H9 (cell line): ENCODE measurements at regions not wholly inside any gene's neighbourhood (a gene's known extent, or its start where the extent isn't known, plus 50 kb on each side); places are given as distances from the start of the nearest gene placed in this dataset.

Experiments used
- DNase-seq: peaks from one replicate; pipeline ENCODE4 v3.0.0-alpha.2; 2017
- H2AFZ ChIP-seq: one replicate; pipeline ENCODE4 v1.6.1; 2013; ENCODE audit warnings: mild to moderate bottlenecking, low read length, control low read depth, moderate library complexity
- H2AK5ac ChIP-seq: 2 replicates; pipeline ENCODE4 v1.6.1; 2013; ENCODE audit warnings: low read length, control low read depth, mixed read lengths; ENCODE audit not compliant: insufficient read length
- H2BK120ac ChIP-seq: one replicate; pipeline ENCODE4 v1.6.1; 2013; ENCODE audit warnings: low read depth, mild to moderate bottlenecking, low read length, control low read depth, inconsistent platforms; ENCODE audit not compliant: poor library complexity, severe bottlenecking
- H2BK12ac ChIP-seq: 2 replicates; pipeline ENCODE4 v1.6.1; 2013; ENCODE audit warnings: low read length, control low read depth, mixed read lengths, low read depth; ENCODE audit not compliant: insufficient read length
- H2BK15ac ChIP-seq: 2 replicates; pipeline ENCODE4 v1.6.1; 2013; ENCODE audit warnings: low read depth, low read length, control low read depth
- H2BK20ac ChIP-seq: one replicate; pipeline ENCODE4 v1.6.1; 2013; ENCODE audit warnings: low read depth, mild to moderate bottlenecking, low read length, control low read depth, inconsistent platforms; ENCODE audit not compliant: poor library complexity, severe bottlenecking
- H2BK5ac ChIP-seq: 2 replicates; pipeline ENCODE4 v1.6.1; 2013; ENCODE audit warnings: low read length, control low read depth, mixed read lengths; ENCODE audit not compliant: insufficient read length
- H3K14ac ChIP-seq: 2 replicates; pipeline ENCODE4 v1.6.1; 2013; ENCODE audit warnings: low read length, control low read depth; ENCODE audit not compliant: insufficient read depth
- H3K18ac ChIP-seq: 2 replicates; pipeline ENCODE4 v1.6.1; 2013; ENCODE audit warnings: low read depth, mild to moderate bottlenecking, mixed read lengths, low read length, control low read depth; ENCODE audit not compliant: insufficient read length
- H3K23ac ChIP-seq: 2 replicates; pipeline ENCODE4 v1.6.1; 2013; ENCODE audit warnings: low read length, control low read depth, mixed read lengths, low read depth; ENCODE audit not compliant: insufficient read length
- H3K23me2 ChIP-seq: 2 replicates; pipeline ENCODE4 v1.6.1; 2013; ENCODE audit warnings: low read depth, mild to moderate bottlenecking, mixed read lengths, low read length, control low read depth; ENCODE audit not compliant: insufficient read length, poor library complexity, severe bottlenecking
- H3K27ac ChIP-seq: 2 replicates; pipeline ENCODE4 v1.5.1; 2013; ENCODE audit warnings: low read length, control low read depth, mixed read lengths, low read depth; ENCODE audit not compliant: insufficient read length
- H3K27me3 ChIP-seq: 2 replicates; pipeline ENCODE4 v1.6.1; 2013; ENCODE audit warnings: low read length, control low read depth, inconsistent platforms; ENCODE audit not compliant: insufficient read depth
- H3K4ac ChIP-seq: 2 replicates; pipeline ENCODE4 v1.6.1; 2013; ENCODE audit warnings: low read depth, mild to moderate bottlenecking, control low read depth, inconsistent platforms, low read length, moderate library complexity
- H3K4me1 ChIP-seq: 2 replicates; pipeline ENCODE4 v1.6.1; 2013; ENCODE audit warnings: low read length, control low read depth, inconsistent platforms; ENCODE audit not compliant: insufficient read depth
- H3K4me2 ChIP-seq: 2 replicates; pipeline ENCODE4 v1.6.1; 2013; ENCODE audit warnings: low read length, control low read depth, mixed read lengths; ENCODE audit not compliant: insufficient read length, insufficient read depth
- H3K56ac ChIP-seq: 2 replicates; pipeline ENCODE4 v1.6.1; 2013; ENCODE audit warnings: low read depth, mild to moderate bottlenecking, mixed read lengths, low read length, control low read depth; ENCODE audit not compliant: insufficient read length
- H3K79me1 ChIP-seq: 2 replicates; pipeline ENCODE4 v1.6.1; 2013; ENCODE audit warnings: low read depth, mild to moderate bottlenecking, moderate library complexity, low read length, control low read depth, inconsistent platforms; ENCODE audit not compliant: insufficient read depth, poor library complexity, severe bottlenecking
- H3K79me2 ChIP-seq: 2 replicates; pipeline ENCODE4 v1.6.1; 2013; ENCODE audit warnings: low read length, control low read depth, inconsistent platforms; ENCODE audit not compliant: insufficient read depth
- H3K9ac ChIP-seq: 2 replicates; pipeline ENCODE4 v1.6.1; 2013; ENCODE audit warnings: low read length, control low read depth, mixed read lengths; ENCODE audit not compliant: insufficient read length; ENCODE audit errors: extremely low read depth
- H3K9me3 ChIP-seq: one replicate; pipeline ENCODE4 v1.6.1; 2013; ENCODE audit warnings: low read depth, low read length, inconsistent platforms; ENCODE audit not compliant: control insufficient read depth
- H3T11ph ChIP-seq: one replicate; pipeline ENCODE4 v1.6.1; 2013; ENCODE audit warnings: mild to moderate bottlenecking, low read length, control low read depth, inconsistent platforms
- H4K20me1 ChIP-seq: one replicate; pipeline ENCODE4 v1.6.1; 2013; ENCODE audit not compliant: control insufficient read depth, insufficient read length, insufficient read depth
- H4K5ac ChIP-seq: 2 replicates; pipeline ENCODE4 v1.6.1; 2013; ENCODE audit warnings: low read depth, mild to moderate bottlenecking, mixed read lengths, low read length, control low read depth; ENCODE audit not compliant: insufficient read length
- H4K8ac ChIP-seq: replicated peaks from 2 replicates; pipeline ENCODE4 v1.6.1; 2013; ENCODE audit warnings: low read length, control low read depth, mixed read lengths, low read depth; ENCODE audit not compliant: insufficient read length
- H4K91ac ChIP-seq: 2 replicates; pipeline ENCODE4 v1.6.1; 2013; ENCODE audit warnings: low read depth, mild to moderate bottlenecking, moderate library complexity, mixed read lengths, low read length, control low read depth; ENCODE audit not compliant: insufficient read length
- H3K27ac Mint-ChIP-seq, 3 experiments: 2 replicates in 2 of 3; 3 replicates in 1 of 3; pipeline ENCODE4 v1.8.0; 2020 to 2021; ENCODE audit warnings: mixed read lengths in 3 of 3, mild to moderate bottlenecking in 1 of 3, moderate library complexity in 1 of 3
- H3K27me3 Mint-ChIP-seq: 2 replicates; pipeline ENCODE4 v1.8.0; 2021; ENCODE audit warnings: low read depth, mild to moderate bottlenecking, moderate library complexity, mixed read lengths
- H3K36me3 Mint-ChIP-seq, 3 experiments: 2 replicates in 2 of 3; 3 replicates in 1 of 3; pipeline ENCODE4 v1.8.0; 2020 to 2021; ENCODE audit warnings: low read depth in 3 of 3, mixed read lengths in 3 of 3; ENCODE audit not compliant: insufficient read depth in 1 of 3
- H3K4me1 Mint-ChIP-seq, 2 experiments: 2 replicates each; pipeline ENCODE4 v1.8.0; 2020; ENCODE audit warnings: mixed read lengths in 2 of 2
- H3K4me3 Mint-ChIP-seq, 2 experiments: 2 replicates in 1 of 2; 3 replicates in 1 of 2; pipeline ENCODE4 v1.8.0; 2020 to 2021; ENCODE audit warnings: mild to moderate bottlenecking in 2 of 2, mixed read lengths in 2 of 2, moderate library complexity in 1 of 2
- H3K9me3 Mint-ChIP-seq, 2 experiments: 2 replicates in 1 of 2; 3 replicates in 1 of 2; pipeline ENCODE4 v1.8.0; 2020; ENCODE audit warnings: mild to moderate bottlenecking in 2 of 2, mixed read lengths in 2 of 2, moderate library complexity in 1 of 2
- WGBS: extraction: QIAGEN DNeasy Blood & Tissue Kit; methylation state at CpG from one replicate; pipeline ENCODE4 v1.1.7; 2013; ENCODE audit warnings: missing lambda C conversion rate, low lambda C conversion rate, mixed read lengths; ENCODE audit not compliant: insufficient read length; ENCODE audit errors: extremely low coverage; 5-methylcytosine and 5-hydroxymethylcytosine counted together
- TF ChIP-seq, protein P1 (sequence below): fragments of 200-600 bp; sonication (generic); conservative IDR thresholded peaks from 3 replicates; pipeline ENCODE4 v1.8.0; 2021; ENCODE audit warnings: antibody characterized with exemption, mild to moderate bottlenecking

DNA sequence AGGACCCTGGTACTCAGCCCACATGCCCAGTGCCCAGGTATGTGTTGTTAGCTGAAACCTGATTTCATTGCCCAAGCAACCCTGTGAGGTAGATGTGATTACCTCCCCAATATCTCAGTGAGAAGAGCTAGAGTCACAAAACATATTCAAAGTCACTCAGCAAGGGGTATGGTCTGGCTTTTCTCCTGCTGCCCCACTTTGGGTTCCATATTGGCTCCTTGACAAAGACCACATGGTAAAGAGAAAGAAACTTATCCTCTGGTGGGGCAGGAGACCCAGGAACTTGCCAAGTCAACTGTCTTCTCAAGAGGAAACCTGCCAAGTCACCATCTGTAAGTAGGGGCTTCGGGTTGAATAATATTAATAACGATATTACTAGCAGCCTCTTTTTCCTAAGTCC lies 148.3 kb upstream of the LMCD1 start:
- peaks cover 5 to 7% of the 10 kb centered on the region in 2 experiments for H3K4me1 Mint-ChIP-seq
- Histone ChIP-seq H4K91ac (no peak overlapping the region), H3K27ac (no peak overlapping the region), H3K18ac (no peak overlapping the region), H3K23ac (no peak overlapping the region), H3K9ac (no peak overlapping the region), H4K8ac (no peak overlapping the region), H4K20me1 (no peaks in the 10 kb centered on the region), H3K27me3 (no peaks in the 10 kb centered on the region), H2AFZ (no peak overlapping the region), H3K4me1 (no peaks in the 10 kb centered on the region), H2BK12ac (no peak overlapping the region), H3K23me2 (no peaks in the 10 kb centered on the region), H3K9me3 (no peaks in the 10 kb centered on the region), H2BK20ac (no peak overlapping the region), H4K5ac (no peak overlapping the region), H3K4me2 (no peak overlapping the region), H2AK5ac (no peak overlapping the region), H3K14ac (no peak overlapping the region), H3K79me1 (no peaks in the 10 kb centered on the region), H3T11ph (no peak overlapping the region), H3K56ac (no peak overlapping the region), H2BK15ac (no peak overlapping the region), H2BK120ac (no peak overlapping the region), H3K4ac (no peak overlapping the region), H2BK5ac (no peak overlapping the region), H3K79me2 (no peaks in the 10 kb centered on the region)
- no peaks in the 10 kb centered on the region; the same call in none of the 2 replicates for H3K27me3 Mint-ChIP-seq
- no CpG with 5 or more reads among the region's 2 CpGs for WGBS
- DNase-seq: no peak
- no peaks in the 10 kb centered on the region; a peak in 3 of 5 replicates for H3K9me3 Mint-ChIP-seq
- no peak overlapping the region for H3K4me3 Mint-ChIP-seq
- TF ChIP-seq, protein P1, sequence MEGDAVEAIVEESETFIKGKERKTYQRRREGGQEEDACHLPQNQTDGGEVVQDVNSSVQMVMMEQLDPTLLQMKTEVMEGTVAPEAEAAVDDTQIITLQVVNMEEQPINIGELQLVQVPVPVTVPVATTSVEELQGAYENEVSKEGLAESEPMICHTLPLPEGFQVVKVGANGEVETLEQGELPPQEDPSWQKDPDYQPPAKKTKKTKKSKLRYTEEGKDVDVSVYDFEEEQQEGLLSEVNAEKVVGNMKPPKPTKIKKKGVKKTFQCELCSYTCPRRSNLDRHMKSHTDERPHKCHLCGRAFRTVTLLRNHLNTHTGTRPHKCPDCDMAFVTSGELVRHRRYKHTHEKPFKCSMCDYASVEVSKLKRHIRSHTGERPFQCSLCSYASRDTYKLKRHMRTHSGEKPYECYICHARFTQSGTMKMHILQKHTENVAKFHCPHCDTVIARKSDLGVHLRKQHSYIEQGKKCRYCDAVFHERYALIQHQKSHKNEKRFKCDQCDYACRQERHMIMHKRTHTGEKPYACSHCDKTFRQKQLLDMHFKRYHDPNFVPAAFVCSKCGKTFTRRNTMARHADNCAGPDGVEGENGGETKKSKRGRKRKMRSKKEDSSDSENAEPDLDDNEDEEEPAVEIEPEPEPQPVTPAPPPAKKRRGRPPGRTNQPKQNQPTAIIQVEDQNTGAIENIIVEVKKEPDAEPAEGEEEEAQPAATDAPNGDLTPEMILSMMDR: no peak
- no peak overlapping the region for H3K27ac Mint-ChIP-seq
- H3K36me3 Mint-ChIP-seq: no peaks in the 10 kb centered on the region; a peak in 2 of 7 replicates
